ENCODE measurements at regions not wholly inside any gene's neighbourhood (a gene's known extent, or its start where the extent isn't known, plus 50 kb on each side); places are given as distances from the start of the nearest gene placed in this dataset.
A peak's percentile ranks its signal among the peaks of the same experiment; 100 is the strongest.

DNA sequence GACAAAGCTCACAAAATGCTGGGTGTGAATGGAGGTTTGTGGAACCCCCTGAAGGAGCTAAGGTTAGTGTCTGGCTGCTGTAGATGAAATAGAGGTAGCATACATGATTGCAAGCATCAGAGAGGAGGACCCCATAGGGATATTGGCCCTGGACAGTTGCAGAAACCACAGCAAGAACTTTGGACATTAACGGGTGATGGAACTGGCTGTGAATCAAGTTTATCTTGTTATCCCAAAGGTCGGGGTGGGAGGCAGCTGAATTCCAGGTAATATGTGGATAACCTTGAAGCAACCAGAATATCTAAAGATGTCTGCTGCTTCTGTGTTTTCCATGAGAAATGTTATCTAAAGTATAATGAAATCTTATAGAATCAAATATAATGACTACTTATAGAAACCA is 447.7 kb downstream of the ZSWIM6 start:
- no peak for DNase-seq (ENCODE audit: low spot score)
- TF ChIP-seq SP1 (IDR thresholded peaks at IDR 0.05) (no peak), RXRA (IDR thresholded peaks at IDR 0.05) (peak in 1 of 2 donors; percentile 5), HNF4A (conservative IDR thresholded peaks at IDR 0.05) (peak; percentile 46 to 57)
- no peak overlapping the region for H3K4me3 ChIP-seq (ENCODE audit: low read depth in 1 of 3, low read length in 3 of 3)
- H3K4me1 ChIP-seq (ENCODE audit: control insufficient read depth in 4 of 4, insufficient read depth in 4 of 4, low read length in 3 of 4): peaks cover 0 to 4% (median 1%) of the 10 kb centered on the region in 4 donors
- peaks cover 0 to 5% (median 0%) of the 10 kb centered on the region in 4 donors for H3K27me3 ChIP-seq (ENCODE audit: control insufficient read depth in 4 of 4, insufficient read depth in 4 of 4, low read length in 3 of 4)
- H3K9me3 ChIP-seq (ENCODE audit: control insufficient read depth in 4 of 4, low read length in 3 of 4): no peaks in the 10 kb centered on the region
- H3K36me3 ChIP-seq (ENCODE audit: control insufficient read depth in 4 of 4, insufficient read depth in 3 of 4, low read depth in 1 of 4, low read length in 3 of 4): no peaks in the 10 kb centered on the region
- H3K9ac ChIP-seq (ENCODE audit: low read depth in 1 of 2, low read length in 2 of 2): no peak overlapping the region
- H3K27ac ChIP-seq (ENCODE audit: low read depth in 1 of 2, low read length in 2 of 2): no peak overlapping the region
- WGBS: 24% methylated on average over 2 of the region's 2 CpGs

DNA sequence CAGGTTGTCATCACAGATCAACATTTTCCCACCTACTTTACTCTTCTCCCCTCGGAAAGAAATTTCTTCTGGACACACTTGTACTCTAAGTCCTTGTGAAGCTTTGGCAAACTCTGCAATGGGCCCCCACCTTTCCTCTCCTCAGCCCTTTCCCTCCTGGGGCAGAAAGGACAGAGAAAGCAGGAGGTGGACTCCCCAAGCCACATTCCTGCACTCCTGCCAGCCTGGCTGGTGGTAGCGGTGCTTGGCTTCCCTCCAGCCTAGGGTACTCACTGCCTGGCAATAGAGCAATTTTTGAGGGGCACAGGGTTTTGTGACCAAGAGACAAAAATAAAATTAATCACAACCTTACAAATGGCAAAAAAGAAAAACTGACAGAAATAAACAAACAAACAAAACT is 451.4 kb downstream of the ZSWIM6 start:
- DNase-seq (ENCODE audit: low spot score): no peak
- TF ChIP-seq TAF1 (conservative IDR thresholded peaks at IDR 0.05) (no peak), HNF4G (IDR thresholded peaks at IDR 0.05) (no peak), JUND (IDR thresholded peaks at IDR 0.05) (no peak), ZBTB33 (IDR thresholded peaks at IDR 0.05) (no peak), RAD21 (IDR thresholded peaks at IDR 0.05) (no peak), EGR1 (IDR thresholded peaks at IDR 0.05; ENCODE audit: low read depth in 2 of 2) (no peak), RXRA (IDR thresholded peaks at IDR 0.05) (no peak), HNF4A (conservative IDR thresholded peaks at IDR 0.05) (no peak), GABPA (IDR thresholded peaks at IDR 0.05 in 1 of 2, conservative IDR thresholded peaks at IDR 0.05 in 1 of 2) (no peak), NR2F2 (IDR thresholded peaks at IDR 0.05) (no peak), FOXA1 (IDR thresholded peaks at IDR 0.05) (no peak)
- TF ChIP-seq, protein P1, sequence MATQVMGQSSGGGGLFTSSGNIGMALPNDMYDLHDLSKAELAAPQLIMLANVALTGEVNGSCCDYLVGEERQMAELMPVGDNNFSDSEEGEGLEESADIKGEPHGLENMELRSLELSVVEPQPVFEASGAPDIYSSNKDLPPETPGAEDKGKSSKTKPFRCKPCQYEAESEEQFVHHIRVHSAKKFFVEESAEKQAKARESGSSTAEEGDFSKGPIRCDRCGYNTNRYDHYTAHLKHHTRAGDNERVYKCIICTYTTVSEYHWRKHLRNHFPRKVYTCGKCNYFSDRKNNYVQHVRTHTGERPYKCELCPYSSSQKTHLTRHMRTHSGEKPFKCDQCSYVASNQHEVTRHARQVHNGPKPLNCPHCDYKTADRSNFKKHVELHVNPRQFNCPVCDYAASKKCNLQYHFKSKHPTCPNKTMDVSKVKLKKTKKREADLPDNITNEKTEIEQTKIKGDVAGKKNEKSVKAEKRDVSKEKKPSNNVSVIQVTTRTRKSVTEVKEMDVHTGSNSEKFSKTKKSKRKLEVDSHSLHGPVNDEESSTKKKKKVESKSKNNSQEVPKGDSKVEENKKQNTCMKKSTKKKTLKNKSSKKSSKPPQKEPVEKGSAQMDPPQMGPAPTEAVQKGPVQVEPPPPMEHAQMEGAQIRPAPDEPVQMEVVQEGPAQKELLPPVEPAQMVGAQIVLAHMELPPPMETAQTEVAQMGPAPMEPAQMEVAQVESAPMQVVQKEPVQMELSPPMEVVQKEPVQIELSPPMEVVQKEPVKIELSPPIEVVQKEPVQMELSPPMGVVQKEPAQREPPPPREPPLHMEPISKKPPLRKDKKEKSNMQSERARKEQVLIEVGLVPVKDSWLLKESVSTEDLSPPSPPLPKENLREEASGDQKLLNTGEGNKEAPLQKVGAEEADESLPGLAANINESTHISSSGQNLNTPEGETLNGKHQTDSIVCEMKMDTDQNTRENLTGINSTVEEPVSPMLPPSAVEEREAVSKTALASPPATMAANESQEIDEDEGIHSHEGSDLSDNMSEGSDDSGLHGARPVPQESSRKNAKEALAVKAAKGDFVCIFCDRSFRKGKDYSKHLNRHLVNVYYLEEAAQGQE (IDR thresholded peaks at IDR 0.05): no peak
- TF ChIP-seq, protein P2, sequence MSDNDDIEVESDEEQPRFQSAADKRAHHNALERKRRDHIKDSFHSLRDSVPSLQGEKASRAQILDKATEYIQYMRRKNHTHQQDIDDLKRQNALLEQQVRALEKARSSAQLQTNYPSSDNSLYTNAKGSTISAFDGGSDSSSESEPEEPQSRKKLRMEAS (IDR thresholded peaks at IDR 0.05): no peak
- TF ChIP-seq, protein P3, sequence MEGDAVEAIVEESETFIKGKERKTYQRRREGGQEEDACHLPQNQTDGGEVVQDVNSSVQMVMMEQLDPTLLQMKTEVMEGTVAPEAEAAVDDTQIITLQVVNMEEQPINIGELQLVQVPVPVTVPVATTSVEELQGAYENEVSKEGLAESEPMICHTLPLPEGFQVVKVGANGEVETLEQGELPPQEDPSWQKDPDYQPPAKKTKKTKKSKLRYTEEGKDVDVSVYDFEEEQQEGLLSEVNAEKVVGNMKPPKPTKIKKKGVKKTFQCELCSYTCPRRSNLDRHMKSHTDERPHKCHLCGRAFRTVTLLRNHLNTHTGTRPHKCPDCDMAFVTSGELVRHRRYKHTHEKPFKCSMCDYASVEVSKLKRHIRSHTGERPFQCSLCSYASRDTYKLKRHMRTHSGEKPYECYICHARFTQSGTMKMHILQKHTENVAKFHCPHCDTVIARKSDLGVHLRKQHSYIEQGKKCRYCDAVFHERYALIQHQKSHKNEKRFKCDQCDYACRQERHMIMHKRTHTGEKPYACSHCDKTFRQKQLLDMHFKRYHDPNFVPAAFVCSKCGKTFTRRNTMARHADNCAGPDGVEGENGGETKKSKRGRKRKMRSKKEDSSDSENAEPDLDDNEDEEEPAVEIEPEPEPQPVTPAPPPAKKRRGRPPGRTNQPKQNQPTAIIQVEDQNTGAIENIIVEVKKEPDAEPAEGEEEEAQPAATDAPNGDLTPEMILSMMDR (IDR thresholded peaks at IDR 0.05; ENCODE audit: low read depth, low read length, missing input control): no peak

More for the DNA sequence above, 451.4 kb downstream of the ZSWIM6 start:
- peaks cover 0 to 4% (median 1%) of the 10 kb centered on the region in 4 donors for H3K4me1 ChIP-seq (ENCODE audit: control insufficient read depth in 4 of 4, insufficient read depth in 4 of 4, low read length in 3 of 4)
- H3K4me3 ChIP-seq (ENCODE audit: low read depth in 1 of 3, low read length in 3 of 3): no peak overlapping the region
- H3K9ac ChIP-seq (ENCODE audit: low read depth in 1 of 2, low read length in 2 of 2): no peak overlapping the region
- no peaks in the 10 kb centered on the region for H3K27me3 ChIP-seq (ENCODE audit: control insufficient read depth in 4 of 4, insufficient read depth in 4 of 4, low read length in 3 of 4)
- H3K27ac ChIP-seq (ENCODE audit: low read depth in 1 of 2, low read length in 2 of 2): no peak overlapping the region
- H3K36me3 ChIP-seq (ENCODE audit: control insufficient read depth in 4 of 4, insufficient read depth in 3 of 4, low read depth in 1 of 4, low read length in 3 of 4): no peaks in the 10 kb centered on the region
- no peaks in the 10 kb centered on the region for H3K9me3 ChIP-seq (ENCODE audit: control insufficient read depth in 4 of 4, low read length in 3 of 4)
- WGBS: 93% methylated on average over 2 of the region's 2 CpGs
